ENCODE measurements at regions not wholly inside any gene's neighbourhood (a gene's known extent, or its start where the extent isn't known, plus 50 kb on each side); places are given as distances from the start of the nearest gene placed in this dataset.
"Not testable (repeated sequence)": the region's sequence is repeated elsewhere in the genome, so short reads cannot be mapped to it uniquely, and the experiment has no call there.

DNA sequence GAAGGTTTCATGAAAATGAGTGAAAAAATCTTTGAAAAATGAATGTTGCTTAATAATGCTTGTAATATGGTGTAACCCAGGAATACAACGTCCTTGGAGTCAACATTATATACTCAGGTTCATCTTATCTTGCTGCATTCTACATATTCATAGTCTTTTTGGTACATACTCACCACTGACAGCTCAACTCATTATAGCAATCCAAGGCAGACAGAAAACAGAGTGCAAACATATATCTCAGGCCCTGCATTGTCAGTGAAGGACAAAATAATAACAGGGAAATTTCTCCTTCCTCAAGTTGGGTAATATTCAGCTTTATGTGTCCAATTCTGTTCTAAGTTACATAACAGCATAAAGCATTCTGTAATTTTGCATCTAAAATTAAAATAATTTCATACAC, 1353.0 kb upstream of the SEL1L start:
- no peak for DNase-seq (ENCODE audit: low read depth in 1 of 2, low spot score in 1 of 2)

- DNase-seq (ENCODE audit: low read depth in 1 of 2, low spot score in 1 of 2), result no peak
Measured at GRCh38 chr14:82889701-82890100, 1356.0 kb upstream of the SEL1L start.

DNA sequence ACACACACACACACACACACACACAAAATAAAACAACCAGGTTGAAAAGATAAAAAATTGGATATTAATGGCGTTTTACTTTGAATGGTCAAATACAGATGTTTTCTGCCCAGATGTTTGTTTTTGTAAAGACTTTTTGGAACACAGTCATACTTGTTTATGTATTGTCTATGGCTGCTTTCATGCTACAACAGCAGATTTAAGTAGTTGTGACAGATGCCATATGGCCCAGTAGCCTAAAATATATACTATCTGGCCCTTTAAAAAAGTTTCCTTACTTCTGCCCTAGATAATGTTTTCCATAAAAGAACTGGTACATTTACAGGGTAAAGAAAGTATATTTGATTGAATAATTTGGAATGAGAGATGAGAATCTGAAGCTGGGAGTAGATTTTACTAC, 1362.8 kb upstream of the SEL1L start:
- DNase-seq (ENCODE audit: low read depth in 1 of 2, low spot score in 1 of 2), result no peak

DNA sequence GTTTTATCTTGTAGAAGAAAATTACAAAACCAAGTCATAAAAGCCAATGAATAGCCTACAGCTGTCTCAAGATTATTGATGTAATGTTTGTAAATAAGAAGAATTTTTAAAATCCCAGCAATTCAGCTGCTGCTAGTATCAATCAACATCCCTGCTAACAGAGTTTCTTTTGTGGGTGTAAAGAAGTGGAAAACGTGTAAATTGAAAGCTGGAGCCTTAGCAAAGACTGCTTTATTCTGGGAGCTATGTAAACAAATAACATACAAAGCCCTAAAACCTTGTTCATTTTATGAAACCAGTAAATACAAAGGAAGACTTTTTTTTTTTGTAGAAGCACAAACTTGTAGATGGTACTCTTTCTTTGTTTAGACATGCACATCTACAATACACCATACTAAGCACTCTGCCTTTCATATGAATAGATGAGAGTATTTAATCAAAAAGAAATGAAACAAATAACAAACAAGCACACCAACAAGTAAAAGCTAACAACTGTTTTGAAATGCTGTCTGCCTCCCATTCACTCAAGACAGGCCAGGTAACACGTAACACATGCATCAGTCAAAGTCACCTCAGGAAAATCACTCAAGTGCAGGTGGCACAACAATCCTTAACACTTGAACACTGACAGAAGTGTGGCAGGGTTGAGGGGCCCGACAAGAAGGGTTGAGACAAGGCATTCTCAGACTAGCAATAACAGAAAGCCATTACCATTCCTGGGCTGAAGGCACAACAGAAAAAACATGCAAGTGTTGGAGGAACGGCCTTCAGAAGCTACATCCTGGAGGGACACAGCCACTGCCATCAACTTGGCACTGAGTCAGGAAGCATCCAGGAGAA, 1364.0 kb upstream of the SEL1L start:
- DNase-seq (ENCODE audit: low read depth in 1 of 2, low spot score in 1 of 2), result no peak

GRCh38 chr14:82905762-82906161, 1372.1 kb upstream of the SEL1L start:
- DNase-seq (ENCODE audit: low read depth in 1 of 2, low spot score in 1 of 2), result no peak

GRCh38 chr14:82911930-82912329, 1378.3 kb upstream of the SEL1L start:
- no peak for DNase-seq (ENCODE audit: low read depth in 1 of 2, low spot score in 1 of 2)

GRCh38 chr14:82913396-82913795, 1379.7 kb upstream of the SEL1L start:
- DNase-seq (ENCODE audit: low read depth in 1 of 2, low spot score in 1 of 2), result no peak

GRCh38 chr14:82915381-82915780, 1381.7 kb upstream of the SEL1L start:
- DNase-seq (ENCODE audit: low read depth in 1 of 2, low spot score in 1 of 2), result no peak

DNA sequence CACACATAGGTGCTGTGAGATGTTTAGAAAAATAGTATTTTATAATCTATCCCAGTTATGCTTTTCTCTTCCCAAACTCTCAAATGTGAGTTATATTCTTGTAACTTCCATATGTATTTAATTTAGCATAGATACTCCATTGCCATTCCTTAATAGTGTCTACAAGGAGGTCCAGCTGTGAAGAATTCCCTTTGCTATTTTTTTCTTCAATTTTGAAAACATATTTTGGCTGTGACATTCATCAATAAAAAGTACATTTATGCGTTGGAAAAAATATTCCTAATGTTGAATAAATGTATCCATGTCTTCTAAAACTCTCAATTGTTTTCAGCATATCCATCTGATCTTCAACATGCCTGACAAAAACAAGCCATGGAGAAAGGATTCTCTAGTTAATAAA, 1402.0 kb upstream of the SEL1L start:
- no peak for DNase-seq (ENCODE audit: low read depth in 1 of 2, low spot score in 1 of 2)

DNA sequence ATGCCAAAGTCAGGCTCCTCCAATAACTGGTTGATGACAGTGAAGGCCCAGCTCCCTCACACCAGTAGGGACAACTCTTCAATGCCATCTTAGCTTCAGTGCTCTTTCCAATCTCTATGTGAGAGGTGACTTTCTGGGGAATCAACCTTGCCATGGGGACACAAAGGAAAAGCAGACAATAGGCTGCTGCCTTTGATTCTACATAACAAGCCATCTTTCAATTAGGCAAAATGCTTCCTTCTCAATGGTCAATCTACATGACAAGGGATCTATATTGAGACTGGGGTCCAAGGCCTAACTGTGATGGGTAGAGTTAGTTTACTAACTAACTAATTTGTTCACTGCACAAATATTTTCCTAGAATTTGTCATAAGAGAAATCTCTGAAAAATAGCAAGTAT, 1417.5 kb upstream of the SEL1L start:
- no peak for DNase-seq (ENCODE audit: low read depth in 1 of 2, low spot score in 1 of 2)

- DNase-seq (ENCODE audit: low read depth in 1 of 2, low spot score in 1 of 2), result no peak
Measured at GRCh38 chr14:82963756-82964155, 1430.1 kb upstream of the SEL1L start.

DNA sequence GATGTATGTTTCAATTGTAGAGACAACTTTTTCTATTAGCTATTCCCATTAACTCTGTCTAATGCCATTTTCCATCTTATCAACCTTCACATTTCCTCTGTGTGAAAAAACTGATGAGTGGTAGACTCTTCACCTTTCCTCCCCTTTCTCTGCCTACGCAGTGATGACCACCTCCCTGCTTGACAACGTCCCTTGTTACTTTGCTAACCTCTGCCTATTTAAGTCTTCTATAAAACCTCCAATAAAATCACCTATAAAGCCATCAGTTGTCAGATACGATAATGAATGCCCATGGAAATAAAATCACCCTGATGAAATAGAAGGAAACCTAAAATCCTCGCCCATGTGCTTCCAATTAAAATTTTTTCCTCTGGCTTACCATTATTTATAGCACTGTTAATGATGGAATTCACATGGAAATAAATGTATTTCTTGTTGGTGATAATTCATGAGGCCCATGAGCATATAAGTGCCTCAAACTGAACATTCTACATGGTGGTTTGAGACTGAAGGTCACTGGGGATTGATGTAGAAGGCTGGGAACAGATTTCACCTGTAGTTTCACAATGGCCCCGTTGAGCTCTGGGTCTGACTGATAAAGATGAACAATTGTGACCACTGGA, 1454.0 kb upstream of the SEL1L start:
- no peak for DNase-seq (ENCODE audit: low read depth in 1 of 2, low spot score in 1 of 2)

DNA sequence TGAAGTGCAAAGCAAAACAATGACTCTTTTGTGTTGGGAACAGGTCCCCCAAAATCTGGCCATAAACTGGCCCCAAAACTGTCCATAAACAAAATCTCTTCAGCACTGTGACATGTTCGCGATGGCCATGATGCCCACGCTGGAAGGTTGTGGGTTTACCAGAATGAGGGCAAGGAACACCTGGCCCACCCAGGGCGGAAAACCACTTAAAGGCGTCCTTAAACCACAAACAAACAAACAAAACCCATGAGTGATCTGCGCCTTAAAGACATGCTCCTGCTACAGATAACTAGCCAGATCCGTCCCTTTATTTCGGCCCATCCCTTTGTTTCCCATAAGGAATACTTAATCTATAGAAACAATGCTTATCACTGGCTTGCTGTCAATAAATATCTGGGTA, 1460.9 kb upstream of the SEL1L start:
- not testable (repeated sequence) for DNase-seq (ENCODE audit: low read depth in 1 of 2, low spot score in 1 of 2)

DNA sequence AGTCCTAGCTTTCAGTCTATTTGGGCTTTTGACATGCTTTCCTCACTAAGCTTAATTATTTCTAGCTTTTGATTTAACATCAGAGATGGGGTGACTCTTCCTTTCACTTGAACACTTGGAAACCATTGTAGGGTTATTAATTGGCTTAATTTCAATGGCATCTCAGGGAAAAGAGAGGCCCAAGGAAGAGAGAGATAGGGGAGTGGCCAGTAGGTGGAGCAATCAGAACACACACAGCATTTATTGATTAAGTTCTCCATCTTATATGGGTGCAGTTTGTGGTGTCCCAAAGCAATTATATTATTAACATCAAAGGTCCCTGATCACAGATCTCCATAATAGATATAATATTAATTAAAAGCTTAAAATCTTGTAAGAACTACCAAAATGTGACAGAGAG, 1466.1 kb upstream of the SEL1L start:
- DNase-seq (ENCODE audit: low read depth in 1 of 2, low spot score in 1 of 2), result no peak

GRCh38 chr14:83004456-83005006, 1470.9 kb upstream of the SEL1L start:
- DNase-seq (ENCODE audit: low read depth in 1 of 2, low spot score in 1 of 2), result no peak

DNA sequence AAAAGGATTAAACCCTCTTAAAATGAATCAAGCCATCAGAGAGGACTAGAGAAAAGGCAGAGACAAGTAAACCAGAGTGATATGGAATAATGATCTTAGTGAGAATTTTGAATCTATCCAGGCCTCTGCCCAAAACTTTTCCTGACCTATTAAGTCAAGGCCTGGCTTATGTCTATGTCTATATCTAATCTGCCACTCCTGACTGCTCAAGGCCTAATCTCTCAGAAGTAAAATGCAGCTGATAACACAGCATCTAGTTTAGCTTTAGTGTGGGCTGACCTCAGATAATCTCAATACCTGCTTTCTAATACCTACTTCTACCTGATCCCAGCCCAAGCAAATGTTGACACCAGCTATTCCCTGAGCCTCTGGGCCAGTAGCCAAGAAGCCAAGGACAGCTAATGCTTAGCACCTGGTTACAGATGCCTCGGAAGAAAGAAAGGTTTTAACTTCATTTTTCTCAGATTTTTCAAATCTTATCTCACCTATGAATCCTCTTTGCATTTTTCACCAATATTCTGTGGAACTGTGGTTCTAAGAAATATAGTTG, 1472.5 kb upstream of the SEL1L start:
- DNase-seq (ENCODE audit: low read depth in 1 of 2, low spot score in 1 of 2), result no peak

DNA sequence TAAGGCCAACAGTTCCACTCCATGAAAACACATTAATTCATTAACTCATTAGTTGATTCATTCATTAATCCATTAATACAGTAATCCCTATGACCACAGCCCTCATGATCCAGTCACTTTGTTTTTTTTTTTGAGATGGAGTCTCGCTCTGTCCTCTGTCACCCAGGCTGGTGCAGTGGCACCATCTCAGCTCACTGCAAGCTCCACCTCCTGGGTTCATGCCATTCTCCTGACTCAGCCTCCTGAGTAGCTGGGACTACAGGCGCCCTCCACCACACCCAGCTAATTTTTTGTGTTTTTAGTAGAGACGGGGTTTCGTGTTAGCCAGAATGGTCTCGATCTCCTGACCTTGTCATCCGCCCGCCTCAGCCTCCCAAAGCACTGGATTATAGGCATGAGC, 1473.4 kb upstream of the SEL1L start:
- not testable (repeated sequence) for DNase-seq (ENCODE audit: low read depth in 1 of 2, low spot score in 1 of 2)

DNA sequence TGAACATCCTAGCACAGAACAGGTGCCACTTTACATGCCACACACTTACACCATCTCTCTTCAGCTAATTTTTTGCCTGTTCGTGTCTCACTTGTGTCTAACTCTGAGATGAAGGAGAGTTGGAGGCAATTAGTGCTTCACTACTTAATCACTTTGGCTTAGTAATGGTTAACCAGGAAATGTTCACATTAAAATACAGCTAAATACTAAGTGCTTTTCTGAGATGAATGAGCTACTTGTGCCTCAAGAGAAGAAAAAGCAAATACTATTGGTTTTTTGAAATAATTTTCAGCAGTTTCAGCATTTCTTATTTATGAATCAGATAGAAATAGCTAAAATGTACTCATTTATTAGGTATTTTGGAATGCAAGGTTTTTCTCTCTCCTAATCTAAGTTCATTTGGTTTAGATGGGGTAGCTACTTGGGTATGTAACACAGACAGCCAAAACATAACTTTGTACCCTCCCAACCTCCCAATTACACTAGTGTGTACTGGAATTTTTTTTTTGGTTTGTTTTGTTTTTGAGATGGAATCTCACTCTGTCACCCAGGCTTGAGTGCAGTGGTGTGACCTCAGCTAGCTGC, 1474.1 kb upstream of the SEL1L start:
- DNase-seq (ENCODE audit: low read depth in 1 of 2, low spot score in 1 of 2), result no peak

DNA sequence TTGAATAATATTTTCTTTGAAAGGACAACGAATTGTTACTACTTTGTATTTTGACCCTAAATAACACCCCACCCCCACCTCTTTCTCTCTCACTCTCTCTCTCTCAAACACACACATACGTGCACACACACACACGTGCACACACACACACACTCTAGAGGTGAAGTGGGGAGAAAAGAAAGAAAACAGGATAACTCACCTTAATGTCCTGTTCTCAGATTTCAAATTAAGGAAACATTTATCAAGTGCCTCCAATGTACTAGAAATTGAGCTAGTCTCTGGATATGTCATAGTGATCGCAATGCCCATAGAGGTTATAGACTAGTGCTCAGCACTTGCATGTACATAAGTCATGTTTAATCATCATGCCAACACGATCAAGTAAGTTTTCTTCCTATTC, 1483.6 kb upstream of the SEL1L start:
- DNase-seq (ENCODE audit: low read depth in 1 of 2, low spot score in 1 of 2), result no peak

GRCh38 chr14:83019744-83020414, 1486.2 kb upstream of the SEL1L start:
- DNase-seq (ENCODE audit: low read depth in 1 of 2, low spot score in 1 of 2), result no peak

- DNase-seq (ENCODE audit: low read depth in 1 of 2, low spot score in 1 of 2), result no peak
Measured at GRCh38 chr14:83021323-83021722, 1487.7 kb upstream of the SEL1L start.

Data from activated CD4-positive, alpha-beta T cell treated with anti-CD3 and anti-CD28 coated beads, Interleukin-2, amount 50 U/mL, for 24 hours (primary cell).